ENCODE measurements at regions not wholly inside any gene's neighbourhood (a gene's known extent, or its start where the extent isn't known, plus 50 kb on each side); places are given as distances from the start of the nearest gene placed in this dataset.

- dilution Hi-C loops (cut with MboI; ENCODE audit: extremely low pct_ligation_motif_present, low sequenced_read_pairs), result no loop called here
- Histone ChIP-seq H4K20me1 (replicated peaks; ENCODE audit: control insufficient read depth, extremely low read depth, insufficient read depth, low read length) (no peaks in the 10 kb centered on the region), H3K9me1 (replicated peaks; ENCODE audit: control insufficient read depth, extremely low read depth, insufficient read depth, low read length) (no peaks in the 10 kb centered on the region), H3K9me3 (replicated peaks; ENCODE audit: control insufficient read depth, insufficient read depth, low read length) (peaks cover 5% of the 10 kb centered on the region), H2AFZ (ENCODE audit: low read depth, low read length) (no peak overlapping the region), H3K79me2 (ENCODE audit: control insufficient read depth, insufficient read depth, low read length) (no peaks in the 10 kb centered on the region), H3K36me3 (ENCODE audit: control insufficient read depth in 2 of 2, extremely low read depth in 1 of 2, insufficient read depth in 2 of 2, low read length in 2 of 2) (no peaks in the 10 kb centered on the region), H3K27me3 (ENCODE audit: control insufficient read depth in 2 of 2, insufficient read depth in 2 of 2, low read length in 2 of 2) (no peaks in the 10 kb centered on the region), H3K4me3 (replicated peaks in 1 of 3; ENCODE audit: insufficient read depth in 1 of 3, low read depth in 1 of 3, low read length in 3 of 3) (no peak overlapping the region), H3K9ac (replicated peaks; ENCODE audit: extremely low read depth, insufficient read depth, low read length) (no peak overlapping the region), H3K27ac (ENCODE audit: insufficient read depth, low read depth, low read length) (no peak overlapping the region), H3K4me2 (ENCODE audit: insufficient read depth, low read length) (no peak overlapping the region), H3K4me1 (ENCODE audit: control insufficient read depth, extremely low read depth, insufficient read depth, low read length) (no peaks in the 10 kb centered on the region)
- ChIA-PET POLR2A (no interaction called here), CTCF (no interaction called here)
- no TSS peak for BruUV-seq (replicated peaks)
- TF ChIP-seq MAX (IDR thresholded peaks at IDR 0.05; ENCODE audit: insufficient read depth, insufficient read length) (no peak), EZH2 (IDR thresholded peaks at IDR 0.05; ENCODE audit: borderline replicate concordance, low read depth, low read length, severe bottlenecking) (no peak), FOS (IDR thresholded peaks at IDR 0.05; ENCODE audit: borderline replicate concordance, insufficient read depth, low read length) (no peak), GATA2 (IDR thresholded peaks at IDR 0.05; ENCODE audit: insufficient read depth, insufficient read length, low read depth, low read length) (no peak), MYC (IDR thresholded peaks at IDR 0.05; ENCODE audit: low read depth, low read length) (no peak), POLR2AphosphoS5 (IDR thresholded peaks at IDR 0.05; ENCODE audit: insufficient read depth, low read depth, low read length) (no peak), POLR2A (IDR thresholded peaks at IDR 0.05; ENCODE audit: low read depth, low read length) (no peak), CTCF (IDR thresholded peaks at IDR 0.05; ENCODE audit: extremely low read depth in 1 of 2, insufficient read depth in 1 of 2, low read depth in 1 of 2, low read length in 2 of 2) (no peak), JUN (IDR thresholded peaks at IDR 0.05; ENCODE audit: borderline replicate concordance, insufficient read depth, insufficient read length, low read depth) (no peak)
- intact Hi-C loops (cut with micrococcal nuclease), result no loop called here
- no peak for DNase-seq (ENCODE audit: low read depth, low spot score)
- no peak for FAIRE-seq
Observed at GRCh38 chr2:117692001-117692763, 122.3 kb upstream of the DDX18 start.
